Astrocyte (in vitro differentiated cells and primary cell): ENCODE measurements at regions not wholly inside any gene's neighbourhood (a gene's known extent, or its start where the extent isn't known, plus 50 kb on each side); places are given as distances from the start of the nearest gene placed in this dataset.

Source experiments
- DNase-seq: peaks from one replicate; pipeline ENCODE4 v3.0.0-alpha.2; 2010; ENCODE audit warnings: low read depth
- FAIRE-seq: peaks from 2 replicates; lab custom pipeline; 2011; peaks lifted over from hg19 to GRCh38; lab: Jason Lieb, UNC
- H2AFZ ChIP-seq: 2 replicates; pipeline ENCODE4 v1.6.0; 2012; ENCODE audit warnings: low read depth, low read length, inconsistent platforms
- H3K27ac ChIP-seq: 2 replicates; pipeline ENCODE4 v1.5.1; 2011; ENCODE audit warnings: low read depth, low read length, inconsistent platforms
- H3K27me3 ChIP-seq: 2 replicates; pipeline ENCODE4 v1.6.0; 2011; ENCODE audit warnings: low read length, inconsistent platforms; ENCODE audit not compliant: insufficient read depth
- H3K36me3 ChIP-seq: 2 replicates; pipeline ENCODE4 v1.5.1; 2011; ENCODE audit warnings: low read length, inconsistent platforms; ENCODE audit not compliant: insufficient read depth
- H3K4me1 ChIP-seq: 2 replicates; pipeline ENCODE4 v1.5.1; 2011; ENCODE audit warnings: low read length, inconsistent platforms; ENCODE audit not compliant: insufficient read depth
- H3K4me2 ChIP-seq: 2 replicates; pipeline ENCODE4 v1.6.0; 2012; ENCODE audit warnings: low read length, inconsistent platforms
- H3K4me3 ChIP-seq: 2 replicates; pipeline ENCODE4 v1.5.1; 2011; ENCODE audit warnings: low read depth, mild to moderate bottlenecking, low read length, inconsistent platforms; ENCODE audit not compliant: insufficient read depth
- H3K79me2 ChIP-seq: 2 replicates; pipeline ENCODE4 v1.6.0; 2012; ENCODE audit warnings: mild to moderate bottlenecking, low read length, inconsistent platforms; ENCODE audit not compliant: insufficient read depth
- H3K9ac ChIP-seq: 2 replicates; pipeline ENCODE4 v1.6.0; 2012; ENCODE audit warnings: mild to moderate bottlenecking, low read length, inconsistent platforms
- H3K9me3 ChIP-seq: 2 replicates; pipeline ENCODE4 v1.5.1; 2012; ENCODE audit warnings: low read depth, mild to moderate bottlenecking, low read length, inconsistent platforms; ENCODE audit not compliant: insufficient read depth
- H4K20me1 ChIP-seq: 2 replicates; pipeline ENCODE4 v1.6.0; 2012; ENCODE audit warnings: low read length, inconsistent platforms; ENCODE audit not compliant: insufficient read depth
- H3K27ac Mint-ChIP-seq: one replicate; pipeline ENCODE4 v1.8.0; 2021; ENCODE audit warnings: mild to moderate bottlenecking, mixed read lengths; ENCODE audit not compliant: unreplicated experiment
- H3K27me3 Mint-ChIP-seq: one replicate; pipeline ENCODE4 v1.8.0; 2021; ENCODE audit warnings: low read depth, mixed read lengths; ENCODE audit not compliant: unreplicated experiment
- H3K36me3 Mint-ChIP-seq: one replicate; pipeline ENCODE4 v1.8.0; 2021; ENCODE audit warnings: low read depth, mixed read lengths; ENCODE audit not compliant: unreplicated experiment
- H3K4me1 Mint-ChIP-seq: one replicate; pipeline ENCODE4 v1.8.0; 2021; ENCODE audit warnings: low read depth, mixed read lengths; ENCODE audit not compliant: unreplicated experiment
- H3K4me3 Mint-ChIP-seq: one replicate; pipeline ENCODE4 v1.8.0; 2021; ENCODE audit warnings: mild to moderate bottlenecking, moderate library complexity, mixed read lengths; ENCODE audit not compliant: unreplicated experiment
- H3K9me3 Mint-ChIP-seq: one replicate; pipeline ENCODE4 v1.8.0; 2021; ENCODE audit warnings: mild to moderate bottlenecking, mixed read lengths; ENCODE audit not compliant: unreplicated experiment
- CTCF ChIP-seq: IDR thresholded peaks from 2 replicates; pipeline ENCODE4 v1.5.1; 2011; ENCODE audit warnings: low read depth, mild to moderate bottlenecking, inconsistent platforms, low read length, moderate library complexity; ENCODE audit not compliant: insufficient read depth
- EZH2 ChIP-seq: IDR thresholded peaks from 2 replicates; pipeline ENCODE4 v1.6.1; 2012; ENCODE audit warnings: mild to moderate bottlenecking, low read length, inconsistent platforms; ENCODE audit not compliant: insufficient read depth

GRCh38 chr4:132195176-132195575, 953.9 kb upstream of the PCDH10 start:
- no peak for TF ChIP-seq EZH2
- no peak for TF ChIP-seq CTCF
- Histone ChIP-seq H2AFZ (no peak overlapping the region), H3K79me2 (no peaks in the 10 kb centered on the region), H3K36me3 (no peaks in the 10 kb centered on the region), H4K20me1 (no peaks in the 10 kb centered on the region), H3K9me3 (no peaks in the 10 kb centered on the region), H3K27me3 (no peaks in the 10 kb centered on the region), H3K9ac (no peak overlapping the region), H3K27ac (no peak overlapping the region), H3K4me2 (no peak overlapping the region), H3K4me3 (no peak overlapping the region), H3K4me1 (no peaks in the 10 kb centered on the region)
- DNase-seq, result peak; percentile 43
- no peak overlapping the region for H3K4me3 Mint-ChIP-seq
- no peaks in the 10 kb centered on the region for H3K27me3 Mint-ChIP-seq
- H3K27ac Mint-ChIP-seq, result no peak overlapping the region
- H3K9me3 Mint-ChIP-seq, result no peaks in the 10 kb centered on the region
- no peaks in the 10 kb centered on the region for H3K36me3 Mint-ChIP-seq
- no peaks in the 10 kb centered on the region for H3K4me1 Mint-ChIP-seq
- FAIRE-seq, result no peak

- Histone ChIP-seq H3K9me3 (no peaks in the 10 kb centered on the region), H3K4me2 (no peak overlapping the region), H3K9ac (no peak overlapping the region), H3K36me3 (no peaks in the 10 kb centered on the region), H3K4me1 (no peaks in the 10 kb centered on the region), H3K4me3 (no peak overlapping the region), H2AFZ (no peak overlapping the region), H3K79me2 (no peaks in the 10 kb centered on the region), H3K27me3 (no peaks in the 10 kb centered on the region), H4K20me1 (no peaks in the 10 kb centered on the region), H3K27ac (no peak overlapping the region)
- Mint-ChIP-seq H3K27me3 (no peaks in the 10 kb centered on the region), H3K36me3 (no peaks in the 10 kb centered on the region), H3K4me1 (no peaks in the 10 kb centered on the region), H3K27ac (no peak overlapping the region), H3K9me3 (peaks cover 8% of the 10 kb centered on the region), H3K4me3 (no peak overlapping the region)
- DNase-seq (no peak), FAIRE-seq (no peak)
- TF ChIP-seq EZH2 (no peak), CTCF (no peak)
These were observed 945.5 kb upstream of the PCDH10 start for GRCh38 chr4:132203618-132204017.

GRCh38 chr4:132214519-132214918, 934.6 kb upstream of the PCDH10 start:
- no peaks in the 10 kb centered on the region for H3K27me3 ChIP-seq
- H3K9ac ChIP-seq, result no peak overlapping the region
- no peaks in the 10 kb centered on the region for H3K9me3 ChIP-seq
- no peak for DNase-seq
- no peak overlapping the region for H2AFZ ChIP-seq
- Mint-ChIP-seq H3K36me3 (no peaks in the 10 kb centered on the region), H3K9me3 (no peaks in the 10 kb centered on the region), H3K27me3 (no peaks in the 10 kb centered on the region), H3K4me1 (peaks cover 2% of the 10 kb centered on the region), H3K27ac (no peak overlapping the region), H3K4me3 (no peak overlapping the region)
- no peaks in the 10 kb centered on the region for H3K36me3 ChIP-seq
- TF ChIP-seq CTCF, result no peak
- TF ChIP-seq EZH2, result no peak
- H4K20me1 ChIP-seq, result no peaks in the 10 kb centered on the region
- no peak overlapping the region for H3K4me3 ChIP-seq
- H3K4me1 ChIP-seq, result no peaks in the 10 kb centered on the region
- H3K4me2 ChIP-seq, result no peak overlapping the region
- no peak for FAIRE-seq
- no peak overlapping the region for H3K27ac ChIP-seq
- H3K79me2 ChIP-seq, result no peaks in the 10 kb centered on the region
